ENCODE measurements at regions not wholly inside any gene's neighbourhood (a gene's known extent, or its start where the extent isn't known, plus 50 kb on each side); places are given as distances from the start of the nearest gene placed in this dataset.

- TF ChIP-seq, protein P1, sequence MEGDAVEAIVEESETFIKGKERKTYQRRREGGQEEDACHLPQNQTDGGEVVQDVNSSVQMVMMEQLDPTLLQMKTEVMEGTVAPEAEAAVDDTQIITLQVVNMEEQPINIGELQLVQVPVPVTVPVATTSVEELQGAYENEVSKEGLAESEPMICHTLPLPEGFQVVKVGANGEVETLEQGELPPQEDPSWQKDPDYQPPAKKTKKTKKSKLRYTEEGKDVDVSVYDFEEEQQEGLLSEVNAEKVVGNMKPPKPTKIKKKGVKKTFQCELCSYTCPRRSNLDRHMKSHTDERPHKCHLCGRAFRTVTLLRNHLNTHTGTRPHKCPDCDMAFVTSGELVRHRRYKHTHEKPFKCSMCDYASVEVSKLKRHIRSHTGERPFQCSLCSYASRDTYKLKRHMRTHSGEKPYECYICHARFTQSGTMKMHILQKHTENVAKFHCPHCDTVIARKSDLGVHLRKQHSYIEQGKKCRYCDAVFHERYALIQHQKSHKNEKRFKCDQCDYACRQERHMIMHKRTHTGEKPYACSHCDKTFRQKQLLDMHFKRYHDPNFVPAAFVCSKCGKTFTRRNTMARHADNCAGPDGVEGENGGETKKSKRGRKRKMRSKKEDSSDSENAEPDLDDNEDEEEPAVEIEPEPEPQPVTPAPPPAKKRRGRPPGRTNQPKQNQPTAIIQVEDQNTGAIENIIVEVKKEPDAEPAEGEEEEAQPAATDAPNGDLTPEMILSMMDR (IDR thresholded peaks at IDR 0.05) = no peak
- TF ChIP-seq POLR2A (IDR thresholded peaks at IDR 0.05) = no peak
Observed at GRCh38 chr4:124061413-124061812, 651.1 kb downstream of the ANKRD50 start.
